IMR-90 (cell line): ENCODE measurements at regions not wholly inside any gene's neighbourhood (a gene's known extent, or its start where the extent isn't known, plus 50 kb on each side); places are given as distances from the start of the nearest gene placed in this dataset.

Experiments
- ATAC-seq: fragments of 200-7000 bp; cut with Tn5 transposase; 2 replicates; pipeline ENCODE4 v1.9.1; 2020; ENCODE audit warnings: low read depth, mild to moderate bottlenecking, moderate library complexity
- BruUV-seq: library from RNA; stranded (reverse); fragments of 400-500 nt; replicated peaks from 2 replicates; lab custom pipeline; 2021; lab: Mats Ljungman, UMichigan
- CTCF ChIA-PET: fragments of 300-600 bp; formaldehyde crosslinking; extraction: SDS; loops from one replicate; lab custom pipeline; 2021; ENCODE audit warnings: antibody characterized with exemption; lab: Yijun Ruan, JAX
- POLR2A ChIA-PET: fragments of 300-600 bp; sonication (Branson Sonifier 250); formaldehyde crosslinking; loops from one replicate; lab custom pipeline; 2022; ENCODE audit warnings: antibody characterized with exemption; ENCODE audit not compliant: unreplicated experiment; lab: Charles Lee
- DNase-seq: peaks from one replicate; pipeline ENCODE4 v3.0.0; 2013
- H2AFZ ChIP-seq: replicated peaks from 2 replicates; pipeline ENCODE3; 2013; ENCODE audit warnings: low read length, mild to moderate bottlenecking; ENCODE audit not compliant: poor library complexity
- H2AK5ac ChIP-seq: 2 replicates; pipeline ENCODE4 v1.6.1; 2013; ENCODE audit warnings: low read depth, low read length, inconsistent platforms
- H2AK9ac ChIP-seq: replicated peaks from 2 replicates; pipeline ENCODE3; 2013; ENCODE audit warnings: mild to moderate bottlenecking, low read depth, low read length, moderate library complexity; ENCODE audit not compliant: poor library complexity
- H2BK120ac ChIP-seq: 2 replicates; pipeline ENCODE4 v1.6.1; 2013; ENCODE audit warnings: low read depth, low read length, inconsistent platforms
- H2BK15ac ChIP-seq: 3 replicates; pipeline ENCODE4 v1.6.1; 2013; ENCODE audit warnings: low read depth, low read length, inconsistent platforms
- H2BK20ac ChIP-seq: 2 replicates; pipeline ENCODE4 v1.6.1; 2013; ENCODE audit warnings: low read depth, mild to moderate bottlenecking, inconsistent platforms, low read length, moderate library complexity
- H2BK5ac ChIP-seq: 2 replicates; pipeline ENCODE4 v1.6.1; 2013; ENCODE audit warnings: mild to moderate bottlenecking, low read depth, low read length, inconsistent platforms; ENCODE audit not compliant: poor library complexity, severe bottlenecking
- H3K14ac ChIP-seq: replicated peaks from 2 replicates; pipeline ENCODE4 v1.6.1; 2013; ENCODE audit warnings: low read depth, low read length, inconsistent platforms
- H3K18ac ChIP-seq: 2 replicates; pipeline ENCODE4 v1.6.1; 2013; ENCODE audit warnings: low read depth, low read length, control low read depth
- H3K23ac ChIP-seq: 2 replicates; pipeline ENCODE4 v1.6.1; 2013; ENCODE audit warnings: low read depth, low read length, inconsistent platforms
- H3K27ac ChIP-seq: 2 replicates; pipeline ENCODE4 v1.5.1; 2013; ENCODE audit warnings: mild to moderate bottlenecking, control low read depth, low read length; ENCODE audit not compliant: insufficient read depth
- H3K27me3 ChIP-seq: 2 replicates; pipeline ENCODE4 v1.6.1; 2013; ENCODE audit warnings: low read length; ENCODE audit not compliant: control insufficient read depth, insufficient read depth
- H3K36me3 ChIP-seq: 2 replicates; pipeline ENCODE4 v1.6.1; 2013; ENCODE audit warnings: low read length, mixed read lengths; ENCODE audit not compliant: control insufficient read depth, insufficient read depth
- H3K4ac ChIP-seq: 2 replicates; pipeline ENCODE4 v1.6.1; 2013; ENCODE audit warnings: low read depth, low read length, inconsistent platforms
- H3K4me1 ChIP-seq: 2 replicates; pipeline ENCODE4 v1.6.1; 2013; ENCODE audit warnings: low read length, mixed read lengths; ENCODE audit not compliant: control insufficient read depth, insufficient read depth
- H3K4me2 ChIP-seq: 2 replicates; pipeline ENCODE4 v1.6.1; 2013; ENCODE audit warnings: low read depth, mild to moderate bottlenecking, control low read depth, low read length, moderate library complexity
- H3K4me3 ChIP-seq: 2 replicates; pipeline ENCODE4 v1.5.1; 2013; ENCODE audit warnings: low read depth, mild to moderate bottlenecking, control low read depth, low read length, moderate library complexity; ENCODE audit not compliant: insufficient read depth
- H3K56ac ChIP-seq: 2 replicates; pipeline ENCODE4 v1.6.1; 2013; ENCODE audit warnings: low read length, inconsistent platforms; ENCODE audit not compliant: insufficient read depth; ENCODE audit errors: extremely low read depth
- H3K79me1 ChIP-seq, 2 experiments: 2 replicates each; pipeline ENCODE4 v1.6.1; 2013; ENCODE audit warnings: low read length in 2 of 2, inconsistent platforms in 1 of 2, low read depth in 1 of 2
- H3K9ac ChIP-seq: 2 replicates; pipeline ENCODE4 v1.6.1; 2013; ENCODE audit warnings: low read depth, low read length, control low read depth
- H3K9me1 ChIP-seq: 2 replicates; pipeline ENCODE4 v1.6.1; 2013; ENCODE audit warnings: low read length, inconsistent platforms; ENCODE audit not compliant: insufficient read depth
- H3K9me3 ChIP-seq: 2 replicates; pipeline ENCODE4 v1.6.1; 2013; ENCODE audit warnings: low read length; ENCODE audit not compliant: control insufficient read depth, insufficient read depth
- H4K20me1 ChIP-seq: 2 replicates; pipeline ENCODE4 v1.6.1; 2013; ENCODE audit warnings: low read length, inconsistent platforms; ENCODE audit not compliant: insufficient read depth
- H4K5ac ChIP-seq: 2 replicates; pipeline ENCODE4 v1.6.1; 2013; ENCODE audit warnings: mild to moderate bottlenecking, low read depth, low read length, control low read depth
- H4K8ac ChIP-seq, 2 experiments: 2 replicates each; pipeline ENCODE4 v1.6.1; 2013; ENCODE audit warnings: low read depth in 2 of 2, low read length in 2 of 2, control low read depth in 1 of 2, inconsistent platforms in 1 of 2
- H4K91ac ChIP-seq: 2 replicates; pipeline ENCODE4 v1.6.1; 2013; ENCODE audit warnings: low read depth, low read length, inconsistent platforms; ENCODE audit not compliant: insufficient read depth
- CEBPB ChIP-seq: IDR thresholded peaks from 2 replicates; pipeline ENCODE4 v1.6.1; 2012; ENCODE audit warnings: low read depth, low read length, improper control_type of control experiment
- CTCF ChIP-seq: conservative IDR thresholded peaks from 2 replicates; pipeline ENCODE4 v1.5.1; 2012; ENCODE audit warnings: mild to moderate bottlenecking, low read depth, low read length, improper control_type of control experiment
- ELK1 ChIP-seq: fragments of 150-350 bp; IDR thresholded peaks from 2 replicates; pipeline ENCODE4 v1.6.1; 2016; ENCODE audit warnings: low read depth, mild to moderate bottlenecking, low read length, moderate library complexity, borderline replicate concordance
- FOS ChIP-seq: fragments of 150-350 bp; IDR thresholded peaks from 2 replicates; pipeline ENCODE4 v1.6.1; 2016; ENCODE audit warnings: low read depth, low read length
- MAZ ChIP-seq: IDR thresholded peaks from 2 replicates; pipeline ENCODE4 v1.6.1; 2012; ENCODE audit warnings: low read depth, mild to moderate bottlenecking, low read length, improper control_type of control experiment, moderate library complexity, borderline replicate concordance
- NFE2L2 ChIP-seq: fragments of 150-350 bp; IDR thresholded peaks from 2 replicates; pipeline ENCODE4 v1.6.1; 2016; ENCODE audit warnings: low read depth, mild to moderate bottlenecking, low read length
- POLR2A ChIP-seq: IDR thresholded peaks from 2 replicates; pipeline ENCODE4 v1.6.1; 2012; ENCODE audit warnings: mild to moderate bottlenecking, low read depth, low read length
- RCOR1 ChIP-seq: IDR thresholded peaks from 2 replicates; pipeline ENCODE4 v1.6.1; 2012; ENCODE audit warnings: mild to moderate bottlenecking, low read length, improper control_type of control experiment; ENCODE audit not compliant: insufficient replicate concordance
- RFX5 ChIP-seq: IDR thresholded peaks from 2 replicates; pipeline ENCODE4 v1.8.0; 2012; ENCODE audit warnings: low read depth, mild to moderate bottlenecking, low read length, moderate library complexity
- USF2 ChIP-seq: fragments of 150-350 bp; IDR thresholded peaks from 2 replicates; pipeline ENCODE4 v1.6.1; 2017; ENCODE audit warnings: mild to moderate bottlenecking, antibody characterized with exemption, low read length, low read depth
- WGBS, 2 experiments: methylation state at CpG; one replicate each; pipeline versions ENCODE4 v1.1.5 to v1.1.7; 2013; ENCODE audit warnings: missing lambda C conversion rate in 2 of 2; ENCODE audit not compliant: insufficient read length in 1 of 2; ENCODE audit errors: extremely low coverage in 2 of 2; 5-methylcytosine and 5-hydroxymethylcytosine counted together
- dilution Hi-C: fragments of 300-500 bp; cut with HindIII; formaldehyde crosslinking; loops from one replicate; pipeline ENCODE4 v1.14.3; 2018; ENCODE audit warnings: low sequenced_read_pairs; ENCODE audit not compliant: unreplicated experiment
- in situ Hi-C: fragments of 300-500 bp; cut with MboI; formaldehyde crosslinking; loops from 3 replicates; pipeline ENCODE4 v1.14.3; 2019; ENCODE audit warnings: low sequenced_read_pairs, inconsistent platforms, mixed read lengths
- intact Hi-C: fragments of 100-400 bp; cut with micrococcal nuclease; formaldehyde crosslinking; loops from 2 replicates; pipeline ENCODE4 v1.10.0; 2022

- peaks cover 7% of the 10 kb centered on the region for H3K27me3 ChIP-seq
- no peaks in the 10 kb centered on the region for H3K9me1 ChIP-seq
- ATAC-seq (peak; percentile 40; the same call in 1 of the 2 replicates), DNase-seq (no peak)
- 20% methylated on average over 1 of the region's 2 CpGs; no CpG with 5 or more reads in 1 of the 2 experiments for WGBS, 2 experiments
- ChIA-PET CTCF (no interaction called here), POLR2A (no interaction called here)
- H2BK5ac ChIP-seq: no peak overlapping the region
- H3K56ac ChIP-seq: no peak overlapping the region
- H2AFZ ChIP-seq: no peak overlapping the region
- no peak overlapping the region for H2AK5ac ChIP-seq
- TF ChIP-seq USF2: no peak
- TF ChIP-seq FOS: no peak
- no peak for TF ChIP-seq CTCF
- TF ChIP-seq CEBPB: no peak
- no peak for TF ChIP-seq ELK1
- TF ChIP-seq MAZ: no peak
- TF ChIP-seq RFX5: no peak
- TF ChIP-seq POLR2A: no peak
- no peak for TF ChIP-seq RCOR1
- TF ChIP-seq NFE2L2: no peak
- H3K4me1 ChIP-seq: no peaks in the 10 kb centered on the region
- no peak overlapping the region for H2BK120ac ChIP-seq
- no peak overlapping the region for H3K4ac ChIP-seq
- no peak overlapping the region for H3K9ac ChIP-seq
- H3K79me1 ChIP-seq: no peaks in the 10 kb centered on the region
- H3K14ac ChIP-seq: no peak overlapping the region
- no peak overlapping the region for H3K4me3 ChIP-seq
- no peak overlapping the region for H4K8ac ChIP-seq
- H2BK15ac ChIP-seq: no peak overlapping the region
- no peak overlapping the region for H3K23ac ChIP-seq
- no peak overlapping the region for H4K91ac ChIP-seq
- intact Hi-C loops: no loop called here
- in situ Hi-C loops: no loop called here
- H3K9me3 ChIP-seq: no peaks in the 10 kb centered on the region
- no TSS peak for BruUV-seq
- no peak overlapping the region for H4K5ac ChIP-seq
- dilution Hi-C loops: no loop called here
- no peak overlapping the region for H2BK20ac ChIP-seq
- no peak overlapping the region for H3K18ac ChIP-seq
- no peaks in the 10 kb centered on the region for H3K36me3 ChIP-seq
- H3K4me2 ChIP-seq: no peak overlapping the region
- no peak overlapping the region for H2AK9ac ChIP-seq
- no peaks in the 10 kb centered on the region for H4K20me1 ChIP-seq
- H3K27ac ChIP-seq: no peak overlapping the region
These were observed 131.3 kb upstream of the CPSF6 start for GRCh38 chr12:69108037-69108436.
